NCI-H1694 (cell line): ENCODE measurements at regions not wholly inside any gene's neighbourhood (a gene's known extent, or its start where the extent isn't known, plus 50 kb on each side); places are given as distances from the start of the nearest gene placed in this dataset.

Source experiments
- DNase-seq: peaks from one replicate; lab custom pipeline; 2025; lab: John Stamatoyannopoulos, UW

DNA sequence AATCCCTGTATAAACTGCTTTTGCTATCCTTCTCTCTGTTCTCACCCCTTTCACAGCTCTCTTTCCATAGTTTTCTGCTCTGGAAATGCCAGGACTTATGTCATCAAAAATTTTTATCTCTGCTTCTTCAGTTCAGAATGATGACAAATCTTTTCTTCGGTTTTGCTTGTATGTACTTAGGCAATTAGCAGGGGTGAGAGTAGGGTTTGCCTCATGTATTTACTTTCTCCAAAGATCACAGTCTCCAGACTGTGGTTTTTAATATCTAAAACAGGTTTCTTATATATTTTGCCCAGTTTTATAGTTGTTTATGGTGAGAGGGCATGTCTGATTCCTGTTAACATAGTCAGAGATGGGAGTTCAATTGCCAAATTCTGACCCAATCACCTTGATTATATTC lies 235.4 kb upstream of the LYPLAL1 start:
- DNase-seq = no peak

DNA sequence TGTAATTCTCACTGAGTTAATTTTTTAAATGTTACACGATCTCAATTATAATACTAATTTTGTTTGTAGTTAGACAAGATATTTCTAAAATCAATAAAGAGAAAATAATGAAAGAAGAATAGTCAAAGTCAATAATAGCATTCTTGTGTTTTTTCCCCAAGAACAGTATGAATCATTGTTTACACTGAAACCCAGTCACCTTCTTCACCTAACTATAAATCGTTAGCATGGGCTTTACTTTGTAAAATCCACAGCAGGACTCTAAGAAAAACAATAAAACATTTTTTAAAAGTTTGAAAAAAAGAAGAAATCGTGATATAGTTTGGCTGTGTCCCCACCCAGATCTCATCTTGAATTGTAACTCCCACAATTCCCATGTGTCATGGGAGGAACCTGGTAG lies 234.6 kb upstream of the LYPLAL1 start:
- no peak for DNase-seq

DNA sequence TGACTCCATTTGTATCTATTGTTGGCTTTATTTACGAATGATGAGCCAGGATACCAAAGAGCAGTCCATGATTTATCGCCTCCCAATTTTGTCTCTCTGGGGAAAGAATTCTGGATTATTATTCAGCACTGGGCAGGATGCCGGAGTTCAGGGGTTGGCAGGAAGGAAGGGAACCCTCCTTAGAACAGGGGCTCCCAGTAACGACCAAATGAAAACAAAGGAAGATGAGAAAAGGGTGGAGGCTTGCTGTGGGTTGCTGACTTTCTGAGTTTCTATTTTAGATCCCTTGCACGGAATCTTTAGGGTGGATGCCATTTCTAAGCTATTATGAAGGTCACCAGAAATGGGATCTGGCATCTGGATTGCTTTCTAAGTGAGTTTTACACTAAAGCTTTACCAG lies 231.2 kb upstream of the LYPLAL1 start:
- no peak for DNase-seq

DNA sequence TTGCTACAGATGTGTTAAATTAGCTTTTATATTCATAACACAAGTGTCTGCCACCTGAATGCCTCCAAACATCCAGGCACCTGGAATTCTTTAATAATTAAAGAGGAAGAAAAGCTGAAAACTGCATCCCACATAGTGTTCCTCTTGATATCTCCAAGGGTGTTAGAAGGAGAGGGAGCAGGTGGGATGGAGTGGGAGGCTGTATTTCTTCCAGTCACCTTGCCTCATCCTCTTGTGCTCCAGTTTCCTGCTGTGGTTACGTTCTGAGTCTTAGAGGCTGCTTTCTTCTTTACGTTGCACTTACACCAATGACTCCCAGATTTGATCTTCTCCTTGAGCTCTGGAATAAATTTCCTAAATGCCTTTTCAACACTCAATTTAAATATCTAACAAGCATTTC lies 230.3 kb upstream of the LYPLAL1 start:
- no peak for DNase-seq

DNA sequence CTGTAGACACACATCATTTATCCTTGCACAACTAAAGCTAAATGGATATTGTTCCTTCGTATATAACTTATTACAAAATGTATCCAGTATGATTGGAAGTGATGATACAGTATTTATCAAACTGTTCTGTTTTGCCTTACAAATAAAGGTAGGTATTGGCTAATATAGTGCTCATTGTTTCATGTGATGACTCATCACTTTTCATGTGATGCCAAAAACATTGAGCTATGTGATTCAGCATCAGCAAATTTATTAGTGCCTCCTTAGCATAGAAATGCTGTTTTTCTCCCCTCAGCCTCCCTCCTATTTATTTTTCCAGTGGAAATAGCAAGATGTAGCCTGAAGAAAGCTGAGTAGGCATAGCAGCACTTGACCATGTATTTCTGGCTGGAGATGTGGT lies 228.6 kb upstream of the LYPLAL1 start:
- no peak for DNase-seq

DNA sequence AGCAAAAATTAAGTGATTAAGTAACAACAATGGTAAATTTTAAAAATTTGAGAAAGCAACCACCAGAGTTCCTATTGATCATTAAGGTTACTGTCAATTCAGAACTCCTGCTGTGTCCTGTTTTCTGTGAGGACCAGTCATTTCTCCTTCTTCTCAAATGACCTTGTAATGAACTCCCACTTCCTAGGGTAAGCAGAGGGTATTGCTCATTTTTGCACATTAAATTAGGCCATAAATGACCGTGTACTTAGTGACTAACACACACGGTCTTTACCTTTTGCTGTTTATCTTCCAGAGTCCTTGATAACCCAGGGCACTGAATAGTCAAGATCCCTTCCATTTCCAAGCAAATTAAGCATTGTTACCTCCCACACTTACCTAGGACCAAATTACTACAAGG lies 227.5 kb upstream of the LYPLAL1 start:
- DNase-seq = no peak

DNA sequence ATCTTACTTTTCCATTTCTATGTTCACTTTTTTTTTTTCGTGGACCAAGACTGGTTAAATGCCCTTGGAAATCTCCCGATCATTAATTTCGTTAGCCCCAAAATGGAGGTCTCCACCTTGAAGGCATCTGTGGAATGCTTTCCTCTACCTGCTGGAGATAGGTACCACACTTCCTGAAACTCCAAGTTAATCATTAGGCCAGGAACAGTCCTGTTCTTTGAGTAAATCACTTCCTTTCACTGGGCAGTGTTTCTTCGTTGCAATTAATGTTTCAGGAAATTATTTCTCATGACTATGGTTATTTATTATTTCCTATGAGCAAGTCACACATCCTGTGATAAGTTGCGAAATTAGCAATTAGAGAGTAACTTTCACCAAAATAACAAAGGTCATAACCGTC lies 225.2 kb upstream of the LYPLAL1 start:
- no peak for DNase-seq

DNA sequence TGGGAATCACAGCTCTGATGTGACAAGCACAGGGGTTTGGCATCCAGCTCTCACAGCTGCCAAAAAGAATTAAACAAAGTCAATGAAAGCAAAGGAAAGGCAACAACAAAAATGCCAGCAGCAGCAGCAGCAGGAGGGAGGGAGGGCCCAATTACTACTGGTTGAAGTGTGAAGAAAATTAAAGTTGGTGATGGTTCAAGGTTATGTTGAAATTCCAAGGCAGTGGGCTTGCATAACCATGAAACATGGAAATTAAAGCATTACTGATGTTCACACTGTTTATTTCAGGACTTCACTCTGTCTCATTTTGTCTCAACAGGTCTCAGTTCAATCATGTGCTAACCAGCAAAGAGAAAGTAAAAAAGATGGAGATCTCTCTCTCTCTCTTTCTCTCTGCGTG lies 220.3 kb upstream of the LYPLAL1 start:
- DNase-seq = no peak

DNA sequence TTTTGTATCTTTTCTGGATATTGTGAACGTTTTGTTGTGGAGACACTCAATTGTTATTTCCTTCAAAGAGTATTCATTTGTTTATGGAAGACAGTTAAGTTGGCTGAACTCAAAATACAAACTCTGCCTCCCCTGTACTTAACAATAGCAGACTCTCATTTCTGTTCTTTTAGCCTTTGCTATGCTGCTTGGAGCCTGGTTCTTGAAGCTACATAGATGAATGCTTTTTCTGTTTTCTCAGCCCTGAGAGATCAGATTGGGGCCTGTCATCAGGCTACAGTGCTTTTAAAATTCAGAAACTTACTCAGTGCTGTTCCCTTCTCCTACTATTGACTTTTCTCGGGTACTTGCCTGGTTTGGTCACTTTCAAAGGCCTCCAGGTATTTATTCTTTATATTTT lies 215.7 kb upstream of the LYPLAL1 start:
- no peak for DNase-seq

DNA sequence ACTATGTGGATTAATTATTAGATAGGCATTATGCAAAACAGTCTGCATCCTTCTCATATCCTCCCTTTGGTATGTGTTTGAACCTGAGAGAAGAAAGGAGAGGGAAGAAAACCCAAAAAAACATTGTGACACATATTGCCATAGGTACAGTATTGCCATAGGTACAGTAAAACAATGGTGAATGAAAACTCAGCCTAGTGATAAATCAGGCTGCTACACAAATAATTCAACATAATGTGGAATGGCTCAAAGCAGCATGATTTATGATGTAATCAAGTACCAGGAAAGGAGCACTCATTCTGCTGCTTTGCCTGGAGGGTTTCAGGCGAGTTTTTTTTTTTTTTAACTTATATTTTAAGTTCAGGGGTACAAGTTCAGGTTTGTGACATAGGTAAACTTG lies 213.9 kb upstream of the LYPLAL1 start:
- no peak for DNase-seq

DNA sequence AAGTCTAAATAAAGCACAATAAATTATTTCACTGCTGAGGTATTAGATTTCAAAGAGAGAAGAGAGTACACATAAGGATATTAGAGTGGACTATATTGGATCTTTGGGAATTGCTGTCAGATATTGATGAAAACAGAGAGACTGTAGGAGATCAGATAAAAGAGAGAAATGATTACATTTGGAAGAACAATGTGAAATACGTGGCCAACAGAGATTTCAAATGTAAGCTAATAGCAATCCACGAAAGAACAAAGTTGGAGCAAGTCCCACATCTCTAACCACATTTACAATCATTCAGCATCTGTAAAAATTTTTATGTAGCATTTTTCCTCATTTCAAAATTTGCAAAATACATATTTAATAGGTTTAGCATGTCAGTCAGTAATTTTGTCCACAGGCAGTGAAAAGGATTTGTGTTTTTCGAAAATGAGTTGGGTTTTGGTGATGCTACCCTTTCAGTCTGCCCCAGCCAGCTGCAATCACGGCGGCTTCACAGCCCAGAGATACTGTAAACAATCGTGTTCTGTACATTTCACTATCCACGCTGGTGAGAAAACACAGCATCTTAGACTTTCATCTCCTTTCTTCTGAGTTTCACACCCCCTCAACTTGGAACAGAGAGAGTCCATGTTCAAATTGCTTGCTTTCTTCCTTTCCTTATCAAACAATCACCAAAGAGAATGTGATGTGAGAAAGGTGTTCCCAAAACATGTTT lies 209.1 kb upstream of the LYPLAL1 start:
- no peak for DNase-seq

DNA sequence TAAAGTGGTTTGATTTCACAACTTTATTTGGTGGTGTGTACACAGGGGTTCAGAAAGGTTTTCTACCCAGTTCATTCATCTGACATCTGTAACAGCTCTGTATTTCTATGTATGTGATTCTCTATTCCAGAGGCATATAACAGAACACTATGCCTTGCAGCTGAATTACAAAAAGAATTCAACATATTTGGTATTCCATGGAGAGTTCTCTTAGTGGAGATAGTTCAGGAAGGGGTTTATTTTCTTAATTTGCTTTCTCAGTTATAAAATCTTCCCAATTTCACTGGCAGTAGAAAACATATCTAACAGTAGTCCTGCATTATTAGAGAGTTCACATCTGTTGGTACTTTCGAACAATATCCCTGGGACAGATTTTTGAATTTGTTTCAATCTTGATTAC lies 207.9 kb upstream of the LYPLAL1 start:
- DNase-seq = no peak

DNA sequence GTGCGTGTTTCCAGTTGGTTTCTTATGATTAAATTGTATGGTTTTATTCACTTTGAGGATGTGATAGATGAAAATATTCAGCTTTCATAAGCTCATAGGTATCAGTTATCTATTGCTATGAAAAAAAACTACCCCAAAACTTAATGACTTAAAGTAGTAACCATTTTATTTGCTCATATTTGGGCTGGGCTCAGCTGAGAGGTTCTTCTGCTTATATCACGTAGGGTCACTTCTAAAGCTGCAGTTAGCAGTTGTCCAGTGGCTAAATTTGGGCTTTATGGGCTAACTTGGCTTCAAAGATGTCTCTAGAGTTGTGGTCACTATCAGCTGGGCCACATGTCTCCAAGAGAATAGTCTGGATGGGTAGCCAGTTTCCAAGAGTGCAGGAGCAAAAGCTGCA lies 206.4 kb upstream of the LYPLAL1 start:
- DNase-seq = no peak

DNA sequence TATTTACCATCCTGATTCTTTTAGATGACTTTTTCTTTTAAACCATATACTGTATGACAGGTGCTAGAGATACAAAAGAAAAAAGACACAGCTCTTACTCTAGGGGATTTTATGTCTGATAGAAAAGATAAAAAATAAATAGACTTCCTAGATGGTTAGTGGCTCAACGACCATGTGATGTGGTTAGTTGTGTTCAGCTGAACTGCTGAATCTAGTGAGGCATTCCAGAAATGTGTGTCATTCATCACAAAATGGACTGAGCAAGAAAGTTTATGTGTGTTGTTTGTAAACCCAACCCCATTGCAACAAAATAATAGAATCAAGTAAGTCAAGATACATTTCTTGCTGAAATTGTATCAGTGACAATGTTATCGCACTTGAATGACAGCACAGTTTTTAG lies 205.8 kb upstream of the LYPLAL1 start:
- no peak for DNase-seq

DNA sequence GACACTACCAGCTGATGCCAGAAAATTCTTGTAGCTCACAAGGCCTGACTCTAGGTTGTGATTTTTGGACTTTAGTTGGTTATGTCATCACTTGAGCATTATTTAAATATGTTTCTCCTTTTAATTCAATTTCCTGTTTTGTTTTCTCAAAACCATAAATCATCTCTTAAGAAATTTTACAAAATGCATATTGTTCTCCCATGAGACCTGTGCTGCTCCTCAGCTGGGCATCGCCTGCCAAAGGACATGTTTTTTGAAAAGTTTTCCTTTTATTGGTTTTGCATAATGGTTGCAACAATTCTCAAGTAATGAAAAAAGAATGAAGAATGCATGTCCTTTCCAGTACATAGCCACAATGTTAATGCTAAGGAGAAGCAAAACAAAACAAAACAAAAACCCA lies 204.7 kb upstream of the LYPLAL1 start:
- no peak for DNase-seq

DNA sequence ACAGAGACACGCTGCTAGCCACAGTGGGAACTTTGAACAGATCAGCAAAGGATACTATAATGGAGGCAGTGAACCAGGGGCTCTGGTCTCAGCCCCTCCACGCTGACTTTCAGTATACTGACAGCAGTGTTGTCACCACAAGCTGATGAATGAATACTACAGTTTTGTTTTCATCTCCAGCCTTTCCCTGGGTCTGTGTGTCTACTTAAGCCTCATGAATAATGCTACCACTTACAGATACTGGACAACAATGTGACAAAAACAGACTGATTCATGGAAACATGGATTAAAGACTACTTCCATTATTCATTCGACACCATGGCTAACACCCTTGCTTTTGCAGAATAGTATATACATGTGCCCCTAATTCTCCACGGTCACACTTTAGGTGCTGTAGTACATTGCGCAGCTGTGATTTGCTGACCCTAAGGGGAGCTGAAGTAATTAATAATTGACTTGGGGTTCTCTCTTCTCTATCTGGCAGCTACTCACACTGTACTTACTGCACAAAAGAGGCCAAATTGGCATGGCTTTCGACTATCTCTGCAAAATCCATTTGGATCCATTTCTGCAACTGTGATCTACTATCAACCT lies 203.2 kb upstream of the LYPLAL1 start:
- no peak for DNase-seq

DNA sequence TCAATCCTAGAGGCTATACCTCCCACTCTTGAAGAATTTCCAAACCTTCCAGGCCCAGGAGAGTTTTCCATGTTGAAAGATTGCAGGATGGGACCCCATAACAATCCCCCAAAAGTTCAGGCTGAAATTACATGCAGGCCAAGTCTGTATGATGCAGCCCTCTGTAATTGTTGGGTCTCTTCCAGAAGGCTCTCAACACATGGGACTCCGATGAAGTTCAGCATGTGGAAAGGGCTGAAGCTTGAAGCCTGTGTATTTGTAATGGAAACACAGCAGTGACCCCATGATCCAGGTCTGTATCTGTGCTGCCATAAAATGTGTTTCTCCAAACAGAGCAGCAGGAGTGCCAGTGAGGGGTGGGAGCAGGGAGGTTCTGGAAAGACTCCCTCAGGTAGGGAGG lies 202.5 kb upstream of the LYPLAL1 start:
- no peak for DNase-seq

DNA sequence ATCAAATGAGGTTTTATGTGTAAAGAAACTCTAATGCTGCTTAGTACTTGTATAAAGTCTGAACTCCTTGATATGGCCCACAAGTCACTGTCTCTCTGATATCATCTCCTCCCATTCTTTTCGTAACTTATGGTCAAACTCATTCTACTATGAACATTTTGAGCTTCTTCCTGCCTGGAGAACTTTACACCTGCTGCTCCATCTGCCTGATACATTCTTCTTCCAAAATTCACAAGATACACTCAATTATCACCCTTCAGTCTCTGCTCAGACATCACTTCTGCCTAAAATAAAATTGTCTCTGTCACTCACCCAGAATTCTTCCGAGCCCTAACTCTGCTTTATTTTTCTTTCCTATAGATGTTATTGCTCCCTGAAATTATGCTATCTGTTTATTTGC lies 192.8 kb upstream of the LYPLAL1 start:
- no peak for DNase-seq

DNA sequence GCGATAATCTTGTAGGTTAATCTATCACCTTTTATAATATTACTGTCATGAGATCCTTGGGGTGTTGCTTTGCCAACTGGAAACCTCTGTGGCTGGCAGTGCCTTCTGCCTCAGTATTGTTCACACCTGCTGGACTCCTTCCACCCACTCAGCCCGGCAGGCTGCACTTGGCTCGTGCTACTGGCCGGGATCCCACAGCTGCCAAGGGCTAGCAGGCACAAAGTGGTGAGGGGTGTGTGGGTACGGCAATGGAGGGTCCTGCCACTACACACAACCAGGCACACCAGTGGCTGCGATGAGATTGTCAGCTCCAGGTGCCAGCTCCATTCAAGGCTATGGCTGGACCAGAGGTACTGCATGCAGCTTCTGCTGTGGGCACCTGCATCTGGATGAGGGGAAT lies 191.2 kb upstream of the LYPLAL1 start:
- no peak for DNase-seq

DNA sequence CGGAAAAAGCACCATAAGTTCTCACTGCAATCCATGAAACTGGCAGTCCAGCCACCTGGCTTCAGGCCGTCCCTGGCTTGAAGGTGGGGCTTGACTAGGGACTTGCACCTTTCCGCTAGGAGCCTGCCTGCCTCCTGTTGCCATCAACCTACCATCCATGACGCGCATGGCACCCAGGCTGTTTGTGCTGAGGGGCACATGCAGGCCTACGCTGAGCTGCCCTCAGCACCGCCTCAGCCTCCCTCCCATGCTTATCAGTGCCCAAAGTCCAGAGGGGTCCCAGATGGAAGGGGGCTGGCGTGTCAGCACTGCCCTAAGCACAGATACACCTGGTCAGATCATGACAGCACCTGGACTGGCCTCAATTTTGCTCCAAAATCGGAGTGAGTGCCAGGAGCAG lies 190.2 kb upstream of the LYPLAL1 start:
- no peak for DNase-seq

DNA sequence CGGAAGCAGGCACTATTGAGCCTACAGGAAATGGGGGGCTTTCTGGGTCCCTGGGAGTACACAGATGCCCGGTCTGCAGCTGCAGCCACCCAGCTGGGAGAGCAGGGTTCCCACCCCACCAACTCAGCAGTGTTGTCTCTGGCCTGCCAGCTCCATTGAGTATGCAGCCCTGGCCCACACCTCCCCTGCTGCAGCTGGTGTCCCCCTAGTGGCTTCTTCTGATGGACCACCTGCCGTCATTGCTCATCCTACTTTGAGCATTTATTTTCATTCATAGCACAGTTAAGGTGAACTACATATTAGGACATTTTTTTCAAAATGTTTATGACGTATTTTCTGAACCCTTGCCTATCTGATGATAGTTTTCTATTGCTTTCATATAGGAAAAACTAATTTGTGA lies 189.8 kb upstream of the LYPLAL1 start:
- DNase-seq = no peak

DNA sequence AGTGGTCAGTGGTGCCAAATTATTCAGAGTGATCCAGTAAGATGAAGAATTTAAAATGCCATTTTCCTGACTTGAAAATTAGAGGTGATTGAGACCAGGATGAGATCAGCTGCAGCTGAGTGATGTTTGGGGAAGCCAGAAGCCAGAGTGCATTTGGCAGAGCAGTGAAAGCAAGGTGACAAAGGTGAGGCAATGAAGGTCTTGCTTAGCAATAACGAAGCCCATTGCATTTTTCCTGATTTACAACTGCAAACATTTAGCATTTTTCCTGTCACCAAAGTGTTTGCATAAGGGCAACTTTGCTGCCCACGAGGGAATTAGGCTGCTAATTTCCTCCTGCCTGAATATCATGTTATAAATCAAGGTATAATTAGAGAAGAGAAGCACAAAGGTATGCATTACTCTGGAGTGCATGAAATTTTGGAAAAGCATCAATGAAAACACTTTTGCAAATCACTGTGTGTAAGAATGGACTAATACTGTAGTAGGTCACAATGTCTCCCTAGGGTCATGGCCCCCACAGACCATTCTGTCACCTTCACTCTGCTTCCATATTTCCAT lies 188.2 kb upstream of the LYPLAL1 start:
- no peak for DNase-seq

DNA sequence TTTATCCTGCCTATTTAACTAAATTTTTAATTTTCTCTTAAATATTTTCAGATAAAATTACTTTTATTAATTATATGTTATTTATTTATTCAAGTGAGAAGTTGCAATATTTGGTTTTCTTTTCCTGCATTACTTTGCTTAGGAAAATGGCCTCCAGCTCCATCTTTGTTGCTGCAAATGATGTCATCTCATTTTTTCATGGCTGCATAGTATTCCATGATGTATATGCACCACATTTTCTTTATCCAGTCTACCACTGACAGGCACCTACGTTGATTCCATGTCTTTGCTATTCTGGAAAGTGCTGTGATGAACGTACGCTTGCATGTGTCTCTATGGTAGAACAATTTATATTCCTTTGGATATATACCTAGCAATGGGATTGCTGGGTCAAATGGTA lies 186.9 kb upstream of the LYPLAL1 start:
- DNase-seq = no peak

DNA sequence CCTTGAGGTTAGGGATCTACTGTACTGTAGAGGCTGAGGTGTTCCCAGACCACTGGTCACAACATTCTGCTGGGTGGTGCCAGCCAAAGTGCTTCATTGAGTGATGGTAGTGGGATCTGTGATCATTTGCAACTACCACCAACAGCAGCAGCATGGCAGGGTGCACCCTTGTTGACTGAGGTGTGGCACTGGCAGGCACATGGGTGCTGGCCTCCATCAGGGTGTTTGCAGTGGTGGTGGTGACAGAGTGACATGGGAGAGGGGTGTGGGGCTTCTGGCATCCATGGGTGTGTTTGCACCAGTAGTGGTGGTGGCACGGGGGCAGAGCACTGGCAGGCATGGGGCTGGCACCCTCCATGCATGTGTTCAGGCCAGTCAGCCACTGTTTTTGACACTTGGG lies 183.7 kb upstream of the LYPLAL1 start:
- DNase-seq = no peak
